ENCODE measurements at regions not wholly inside any gene's neighbourhood (a gene's known extent, or its start where the extent isn't known, plus 50 kb on each side); places are given as distances from the start of the nearest gene placed in this dataset.

GRCh38 chr4:12500409-12500808 is 983.7 kb downstream of the RAB28 start (continued):
- no peak for TF ChIP-seq ZNF710 (CRISPR knock-in tag; IDR thresholded peaks at IDR 0.05; ENCODE audit: borderline replicate concordance)
- TF ChIP-seq SOX5 (CRISPR knock-in tag; IDR thresholded peaks at IDR 0.05; ENCODE audit: borderline replicate concordance) = peak; percentile 38; the same call in 1 of the 2 replicates
- no peak for TF ChIP-seq RAD51 (IDR thresholded peaks at IDR 0.05; ENCODE audit: borderline replicate concordance)

- Histone ChIP-seq H3K4me1 (ENCODE audit: insufficient read depth, low read length) (peaks cover 47% of the 10 kb centered on the region), H3K27ac (ENCODE audit: extremely low read length, insufficient read depth, low read length) (peak overlapping the region; percentile 82), H3K27me3 (ENCODE audit: control insufficient read depth in 1 of 2, insufficient read depth in 2 of 2, low read length in 2 of 2) (no peaks in the 10 kb centered on the region), H3K36me3 (replicated peaks in 1 of 2; ENCODE audit: control insufficient read depth in 1 of 2, insufficient read depth in 2 of 2, low read length in 2 of 2) (no peaks in the 10 kb centered on the region), H4K20me1 (ENCODE audit: insufficient read depth, low read length) (no peaks in the 10 kb centered on the region), H3K9ac (ENCODE audit: insufficient read depth, low read depth, low read length) (peak overlapping the region; percentile 28; the same call in 1 of the 2 replicates), H3K9me3 (ENCODE audit: low read length) (peaks cover 59% of the 10 kb centered on the region), H3K4me2 (ENCODE audit: low read depth, low read length) (peak overlapping the region; percentile 56), H3K4me3 (replicated peaks in 1 of 3; ENCODE audit: insufficient read depth in 1 of 3, low read depth in 2 of 3, low read length in 3 of 3) (peak overlapping the region in 1 of 3 experiments; percentile 15; a peak in 2 of 6 replicates), H3K79me2 (ENCODE audit: insufficient read depth, low read length) (no peaks in the 10 kb centered on the region), H2AFZ (ENCODE audit: low read length) (no peak overlapping the region)
- peak; percentile 84 for DNase-seq (ENCODE audit: low spot score)
- in situ Hi-C loops (cut with HindIII; ENCODE audit: extremely low pct_ligation_motif_present, low pct_unique_long_range_greater_than_20kb) (no loop called here), intact Hi-C loops (cut with micrococcal nuclease; ENCODE audit: unreplicated experiment) (no loop called here)
- ATAC-seq = peak; percentile 97
- ChIA-PET POLR2A (interaction anchor here (1.0 kb wide), 1 partner anchor 11 kb away, joined by 3 read pairs; no protein-coding TSS in a partner anchor), CTCF (ENCODE audit: low intra/inter-chr PET ratio, low total read pairs) (no interaction called here)
- 0% methylated on average over 2 of the region's 2 CpGs for WGBS (ENCODE audit: low lambda C conversion rate)
- FAIRE-seq = peak; percentile 81
- no TSS peak for BruUV-seq (replicated peaks)
- no peak for TF ChIP-seq POLR2A (IDR thresholded peaks at IDR 0.05; ENCODE audit: insufficient read depth in 1 of 2, low read depth in 2 of 2, low read length in 2 of 2)
- TF ChIP-seq, protein P1, sequence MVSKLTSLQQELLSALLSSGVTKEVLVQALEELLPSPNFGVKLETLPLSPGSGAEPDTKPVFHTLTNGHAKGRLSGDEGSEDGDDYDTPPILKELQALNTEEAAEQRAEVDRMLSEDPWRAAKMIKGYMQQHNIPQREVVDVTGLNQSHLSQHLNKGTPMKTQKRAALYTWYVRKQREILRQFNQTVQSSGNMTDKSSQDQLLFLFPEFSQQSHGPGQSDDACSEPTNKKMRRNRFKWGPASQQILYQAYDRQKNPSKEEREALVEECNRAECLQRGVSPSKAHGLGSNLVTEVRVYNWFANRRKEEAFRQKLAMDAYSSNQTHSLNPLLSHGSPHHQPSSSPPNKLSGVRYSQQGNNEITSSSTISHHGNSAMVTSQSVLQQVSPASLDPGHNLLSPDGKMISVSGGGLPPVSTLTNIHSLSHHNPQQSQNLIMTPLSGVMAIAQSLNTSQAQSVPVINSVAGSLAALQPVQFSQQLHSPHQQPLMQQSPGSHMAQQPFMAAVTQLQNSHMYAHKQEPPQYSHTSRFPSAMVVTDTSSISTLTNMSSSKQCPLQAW (CRISPR knock-in tag; IDR thresholded peaks at IDR 0.05) = peak; percentile 45; the same call in 1 of the 2 replicates
- no peak for TF ChIP-seq ZKSCAN1 (IDR thresholded peaks at IDR 0.05; ENCODE audit: low read length)
- no peak for TF ChIP-seq CBFB (CRISPR knock-in tag; IDR thresholded peaks at IDR 0.05)
- peak; percentile 32; the same call in 1 of the 2 replicates for TF ChIP-seq ETV5 (CRISPR knock-in tag; IDR thresholded peaks at IDR 0.05; ENCODE audit: borderline replicate concordance)
- TF ChIP-seq ZNF598 (CRISPR knock-in tag; IDR thresholded peaks at IDR 0.05; ENCODE audit: borderline replicate concordance) = no peak
- no peak for TF ChIP-seq ZNF431 (CRISPR knock-in tag; IDR thresholded peaks at IDR 0.05; ENCODE audit: borderline replicate concordance, low read depth)
- TF ChIP-seq ZNF782 (CRISPR knock-in tag; IDR thresholded peaks at IDR 0.05; ENCODE audit: borderline replicate concordance) = no peak
- no peak for TF ChIP-seq HCFC1 (IDR thresholded peaks at IDR 0.05; ENCODE audit: low read depth, low read length)
- TF ChIP-seq AGO2 (optimal IDR thresholded peaks at IDR 0.05; ENCODE audit: low read depth, low read length) = no peak
- no peak for TF ChIP-seq CHD2 (IDR thresholded peaks at IDR 0.05; ENCODE audit: low read depth, low read length)
- TF ChIP-seq, protein P2, sequence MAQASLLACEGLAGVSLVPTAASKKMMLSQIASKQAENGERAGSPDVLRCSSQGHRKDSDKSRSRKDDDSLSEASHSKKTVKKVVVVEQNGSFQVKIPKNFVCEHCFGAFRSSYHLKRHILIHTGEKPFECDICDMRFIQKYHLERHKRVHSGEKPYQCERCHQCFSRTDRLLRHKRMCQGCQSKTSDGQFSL (CRISPR knock-in tag; IDR thresholded peaks at IDR 0.05) = no peak
- peak; percentile 89; the same call in 1 of the 2 replicates for TF ChIP-seq FOXK1 (CRISPR knock-in tag; IDR thresholded peaks at IDR 0.05; ENCODE audit: borderline replicate concordance, low read depth)
- TF ChIP-seq, protein P3, sequence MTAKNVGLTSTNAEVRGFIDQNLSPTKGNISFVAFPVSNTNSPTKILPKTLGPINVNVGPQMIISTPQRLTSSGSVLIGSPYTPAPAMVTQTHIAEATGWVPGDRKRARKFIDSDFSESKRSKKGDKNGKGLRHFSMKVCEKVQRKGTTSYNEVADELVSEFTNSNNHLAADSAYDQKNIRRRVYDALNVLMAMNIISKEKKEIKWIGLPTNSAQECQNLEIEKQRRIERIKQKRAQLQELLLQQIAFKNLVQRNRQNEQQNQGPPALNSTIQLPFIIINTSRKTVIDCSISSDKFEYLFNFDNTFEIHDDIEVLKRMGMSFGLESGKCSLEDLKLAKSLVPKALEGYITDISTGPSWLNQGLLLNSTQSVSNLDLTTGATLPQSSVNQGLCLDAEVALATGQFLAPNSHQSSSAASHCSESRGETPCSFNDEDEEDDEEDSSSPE (CRISPR knock-in tag; IDR thresholded peaks at IDR 0.05) = peak; percentile 82
- peak; percentile 51 for TF ChIP-seq CEBPG (CRISPR knock-in tag; IDR thresholded peaks at IDR 0.05)
- TF ChIP-seq SIX4 (CRISPR knock-in tag; IDR thresholded peaks at IDR 0.05) = peak; percentile 76
- TF ChIP-seq CCAR2 (optimal IDR thresholded peaks at IDR 0.05; ENCODE audit: low read depth, low read length) = no peak
These were observed 984.4 kb downstream of the RAB28 start for GRCh38 chr4:12499693-12500092.

Data from HepG2 (cell line).